GM23338 (cell line): ENCODE measurements at regions not wholly inside any gene's neighbourhood (a gene's known extent, or its start where the extent isn't known, plus 50 kb on each side); places are given as distances from the start of the nearest gene placed in this dataset.

Experiments
- ATAC-seq: fragments of 200-7000 bp; cut with Tn5 transposase; 3 replicates; pipeline ENCODE4 v1.9.1; 2020
- DNase-seq: peaks from one replicate; pipeline ENCODE4 v3.0.0-alpha.2; 2015; ENCODE audit warnings: low spot score
- H2AFZ ChIP-seq: fragments of 200-600 bp; sonication (generic); 2 replicates; pipeline ENCODE4 v1.8.0; 2016; ENCODE audit warnings: antibody characterized with exemption, mild to moderate bottlenecking, moderate library complexity
- H3F3A ChIP-seq: fragments of 200-600 bp; sonication (generic); replicated peaks from 2 replicates; pipeline ENCODE4 v1.8.0; 2017; ENCODE audit warnings: antibody characterized with exemption, mixed run types, low read depth
- H3K27ac ChIP-seq: fragments of 200-600 bp; sonication (generic); 2 replicates; pipeline ENCODE4 v1.6.1; 2016; ENCODE audit warnings: low read depth
- H3K27me3 ChIP-seq: fragments of 200-600 bp; sonication (generic); 2 replicates; pipeline ENCODE4 v1.8.0; 2016; ENCODE audit warnings: mild to moderate bottlenecking, mixed run types, moderate library complexity; ENCODE audit not compliant: insufficient read depth
- H3K36me3 ChIP-seq: fragments of 200-600 bp; sonication (generic); 2 replicates; pipeline ENCODE4 v1.8.0; 2016; ENCODE audit warnings: mild to moderate bottlenecking; ENCODE audit not compliant: insufficient read depth
- H3K4me1 ChIP-seq: fragments of 200-600 bp; sonication (generic); 2 replicates; pipeline ENCODE4 v1.8.0; 2016; ENCODE audit warnings: mild to moderate bottlenecking, moderate library complexity; ENCODE audit not compliant: insufficient read depth
- H3K4me2 ChIP-seq: fragments of 200-600 bp; sonication (generic); 2 replicates; pipeline ENCODE4 v1.7.1; 2017; ENCODE audit warnings: mixed run types
- H3K4me3 ChIP-seq: fragments of 200-600 bp; sonication (generic); 2 replicates; pipeline ENCODE4 v1.6.1; 2016; ENCODE audit warnings: mixed run types
- H3K79me2 ChIP-seq: fragments of 200-600 bp; sonication (generic); replicated peaks from 2 replicates; pipeline ENCODE4 v1.8.0; 2017; ENCODE audit warnings: mild to moderate bottlenecking; ENCODE audit not compliant: insufficient read depth
- H3K9me2 ChIP-seq: fragments of 200-600 bp; sonication (generic); 2 replicates; pipeline ENCODE4 v1.8.0; 2017; ENCODE audit not compliant: insufficient read depth
- H4K20me1 ChIP-seq: fragments of 200-600 bp; sonication (generic); replicated peaks from 2 replicates; pipeline ENCODE4 v1.8.0; 2017; ENCODE audit warnings: mild to moderate bottlenecking; ENCODE audit not compliant: insufficient read depth
- H3K27ac Mint-ChIP-seq: 2 replicates; pipeline ENCODE4 v1.8.0; 2020; ENCODE audit warnings: inconsistent platforms, mild to moderate bottlenecking, moderate library complexity, mixed read lengths
- H3K27me3 Mint-ChIP-seq: 3 replicates; pipeline ENCODE4 v1.8.0; 2022; ENCODE audit warnings: low read depth, mild to moderate bottlenecking, moderate library complexity, mixed read lengths, inconsistent platforms; ENCODE audit not compliant: insufficient read depth, poor library complexity
- H3K36me3 Mint-ChIP-seq: 3 replicates; pipeline ENCODE4 v1.8.0; 2021; ENCODE audit warnings: low read depth, mild to moderate bottlenecking, inconsistent platforms, moderate library complexity, mixed read lengths
- H3K4me1 Mint-ChIP-seq: 3 replicates; pipeline ENCODE4 v1.8.0; 2020; ENCODE audit warnings: mild to moderate bottlenecking, inconsistent platforms, mixed read lengths
- H3K4me3 Mint-ChIP-seq: 3 replicates; pipeline ENCODE4 v1.8.0; 2021; ENCODE audit warnings: moderate library complexity, mild to moderate bottlenecking, inconsistent platforms, mixed read lengths
- H3K9me3 Mint-ChIP-seq: 3 replicates; pipeline ENCODE4 v1.8.0; 2020; ENCODE audit warnings: moderate library complexity, mild to moderate bottlenecking, inconsistent platforms, mixed read lengths
- CREB1 ChIP-seq: fragments of 250-450 bp; sonication (Bioruptor Pico); IDR thresholded peaks from 2 replicates; pipeline ENCODE4 v1.5.0; 2020; ENCODE audit warnings: low read depth, mild to moderate bottlenecking, moderate library complexity
- ETS1 ChIP-seq: IDR thresholded peaks from 2 replicates; pipeline ENCODE4 v1.6.1; 2016; ENCODE audit warnings: antibody characterized with exemption
- EZH2 ChIP-seq: fragments of 200-600 bp; sonication (generic); IDR thresholded peaks from one replicate; pipeline ENCODE4 v1.8.0; 2017; ENCODE audit warnings: antibody characterized with exemption, mild to moderate bottlenecking, low read depth; ENCODE audit not compliant: unreplicated experiment
- EZH2phosphoT487 ChIP-seq: fragments of 200-600 bp; sonication (generic); IDR thresholded peaks from one replicate; pipeline ENCODE4 v1.8.1; 2018; ENCODE audit warnings: antibody characterized with exemption; ENCODE audit not compliant: unreplicated experiment
- JUNB ChIP-seq: IDR thresholded peaks from one replicate; pipeline ENCODE4 v1.6.1; 2016; ENCODE audit warnings: antibody characterized with exemption; ENCODE audit not compliant: unreplicated experiment
- NANOG ChIP-seq: IDR thresholded peaks from 2 replicates; pipeline ENCODE4 v1.6.1; 2016; ENCODE audit warnings: antibody characterized with exemption, borderline replicate concordance
- POLR2AphosphoS5 ChIP-seq: IDR thresholded peaks from 2 replicates; pipeline ENCODE4 v1.6.1; 2016; ENCODE audit warnings: antibody characterized with exemption, low read depth
- REST ChIP-seq: IDR thresholded peaks from one replicate; pipeline ENCODE4 v1.6.1; 2018; ENCODE audit warnings: antibody characterized with exemption; ENCODE audit not compliant: unreplicated experiment
- STAT1 ChIP-seq: IDR thresholded peaks from one replicate; pipeline ENCODE4 v1.6.1; 2016; ENCODE audit warnings: antibody characterized with exemption; ENCODE audit not compliant: unreplicated experiment
- ZNF114 ChIP-seq: fragments of 250-450 bp; sonication (Bioruptor Pico); IDR thresholded peaks from 2 replicates; pipeline ENCODE4 v1.5.0; 2020; ENCODE audit warnings: mild to moderate bottlenecking, moderate library complexity

GRCh38 chrX:39815631-39816030, 282.1 kb downstream of the BCOR start (continued):
- TF ChIP-seq CREB1 (no peak), JUNB (no peak), EZH2phosphoT487 (no peak), ETS1 (no peak), EZH2 (no peak), ZNF114 (CRISPR knock-in tag) (no peak)

GRCh38 chrX:39816871-39817731, 280.7 kb downstream of the BCOR start:
- H3K27ac Mint-ChIP-seq: peak overlapping the region; percentile 96
- peaks cover 49% of the 10 kb centered on the region for H3K4me1 Mint-ChIP-seq
- Histone ChIP-seq H3K9me2 (no peaks in the 10 kb centered on the region), H3K27me3 (peaks cover 7% of the 10 kb centered on the region; the same call in 1 of the 2 replicates), H3K4me1 (peaks cover 38% of the 10 kb centered on the region), H4K20me1 (no peaks in the 10 kb centered on the region), H3F3A (no peaks in the 10 kb centered on the region), H3K4me3 (peak overlapping the region; percentile 43), H3K79me2 (no peaks in the 10 kb centered on the region), H3K4me2 (peak overlapping the region; percentile 72), H3K36me3 (no peaks in the 10 kb centered on the region), H3K27ac (peak overlapping the region; percentile 87), H2AFZ (no peak overlapping the region)
- peak overlapping the region; percentile 61 for H3K4me3 Mint-ChIP-seq
- peak; percentile 86 for DNase-seq
- TF ChIP-seq JUNB (no peak), CREB1 (0 out of 2 replicates have a peak, but pooled peaks have one; percentile 21), NANOG (peak; percentile 75; the same call in 1 of the 2 replicates), ZNF114 (CRISPR knock-in tag) (no peak), POLR2AphosphoS5 (no peak; the same call in 1 of the 2 replicates), ETS1 (peak; percentile 69), STAT1 (no peak)
- H3K9me3 Mint-ChIP-seq: no peaks in the 10 kb centered on the region
- H3K27me3 Mint-ChIP-seq: peaks cover 6% of the 10 kb centered on the region
- ATAC-seq: peak; percentile 60
- no peaks in the 10 kb centered on the region; the same call in 2 of the 3 replicates for H3K36me3 Mint-ChIP-seq

GRCh38 chrX:39817754-39818470, 279.8 kb downstream of the BCOR start:
- H3K36me3 ChIP-seq: no peaks in the 10 kb centered on the region
- TF ChIP-seq NANOG (no peak), REST (no peak)

More at GRCh38 chrX:39817754-39818470, 279.8 kb downstream of the BCOR start:
- ATAC-seq (no peak), DNase-seq (no peak)
- Mint-ChIP-seq H3K4me3 (peak overlapping the region; percentile 41), H3K4me1 (peaks cover 54% of the 10 kb centered on the region), H3K27me3 (peaks cover 9% of the 10 kb centered on the region), H3K9me3 (no peaks in the 10 kb centered on the region), H3K36me3 (no peaks in the 10 kb centered on the region; the same call in 2 of the 3 replicates), H3K27ac (peak overlapping the region; percentile 96)
- Histone ChIP-seq H3K9me2 (no peaks in the 10 kb centered on the region), H3K4me3 (peak overlapping the region; percentile 43; the same call in 1 of the 2 replicates), H4K20me1 (no peaks in the 10 kb centered on the region), H3K27me3 (peaks cover 7% of the 10 kb centered on the region; the same call in 1 of the 2 replicates), H3K4me1 (peaks cover 38% of the 10 kb centered on the region), H3K4me2 (peak overlapping the region; percentile 72), H2AFZ (no peak overlapping the region), H3K79me2 (no peaks in the 10 kb centered on the region), H3F3A (no peaks in the 10 kb centered on the region), H3K27ac (peak overlapping the region; percentile 87)
